Endodermal cell (in vitro differentiated cells): ENCODE measurements at regions not wholly inside any gene's neighbourhood (a gene's known extent, or its start where the extent isn't known, plus 50 kb on each side); places are given as distances from the start of the nearest gene placed in this dataset.

ENCODE experiments used
- DNase-seq: peaks from one replicate; pipeline ENCODE4 v3.0.0-alpha.2; 2017
- H3K27ac ChIP-seq: 2 replicates; pipeline ENCODE4 v1.5.1; 2013; ENCODE audit warnings: mild to moderate bottlenecking, low read depth, low read length, moderate library complexity
- H3K27me3 ChIP-seq: 2 replicates; pipeline ENCODE4 v1.6.1; 2013; ENCODE audit warnings: mild to moderate bottlenecking, low read length, moderate library complexity; ENCODE audit not compliant: insufficient read depth, control insufficient read depth, poor library complexity, severe bottlenecking
- H3K36me3 ChIP-seq: 2 replicates; pipeline ENCODE4 v1.7.0; 2013; ENCODE audit warnings: mild to moderate bottlenecking, low read length, moderate library complexity; ENCODE audit not compliant: control insufficient read depth, insufficient read depth
- H3K4me1 ChIP-seq: one replicate; pipeline ENCODE4 v1.7.0; 2013; ENCODE audit warnings: low read length; ENCODE audit not compliant: control insufficient read depth, insufficient read depth
- H3K4me3 ChIP-seq: 2 replicates; pipeline ENCODE4 v1.5.1; 2013; ENCODE audit warnings: mild to moderate bottlenecking, low read length, moderate library complexity
- H3K9ac ChIP-seq: 2 replicates; pipeline ENCODE4 v1.6.1; 2013; ENCODE audit warnings: mild to moderate bottlenecking, low read length, moderate library complexity; ENCODE audit not compliant: poor library complexity, severe bottlenecking; ENCODE audit errors: extremely low read depth
- H3K9me3 ChIP-seq: 2 replicates; pipeline ENCODE4 v1.6.1; 2013; ENCODE audit warnings: mild to moderate bottlenecking, low read length, moderate library complexity; ENCODE audit not compliant: control insufficient read depth
- H3K27ac Mint-ChIP-seq: 2 replicates; pipeline ENCODE4 v1.8.0; 2020; ENCODE audit warnings: mixed read lengths
- H3K27me3 Mint-ChIP-seq: 2 replicates; pipeline ENCODE4 v1.8.0; 2021; ENCODE audit warnings: mild to moderate bottlenecking, mixed read lengths; ENCODE audit not compliant: insufficient read depth
- H3K36me3 Mint-ChIP-seq: 2 replicates; pipeline ENCODE4 v1.8.0; 2020; ENCODE audit warnings: low read depth, mixed read lengths
- H3K4me1 Mint-ChIP-seq: 2 replicates; pipeline ENCODE4 v1.8.0; 2020; ENCODE audit warnings: mixed read lengths
- H3K4me3 Mint-ChIP-seq: 2 replicates; pipeline ENCODE4 v1.8.0; 2020; ENCODE audit warnings: mild to moderate bottlenecking, moderate library complexity, mixed read lengths
- H3K9me3 Mint-ChIP-seq: 2 replicates; pipeline ENCODE4 v1.8.0; 2020; ENCODE audit warnings: mild to moderate bottlenecking, mixed read lengths
- CTCF ChIP-seq: fragments of 200-600 bp; sonication (generic); conservative IDR thresholded peaks from 2 replicates; pipeline ENCODE4 v1.5.0; 2021; ENCODE audit warnings: antibody characterized with exemption, mild to moderate bottlenecking
- WGBS, 2 experiments: methylation state at CpG; one replicate each; pipeline versions ENCODE4 v1.1.5 to v1.1.7; 2013; ENCODE audit warnings: missing lambda C conversion rate in 2 of 2, mixed read lengths in 1 of 2; ENCODE audit not compliant: insufficient coverage in 1 of 2, insufficient read length in 1 of 2; 5-methylcytosine and 5-hydroxymethylcytosine counted together

- Histone ChIP-seq H3K27me3 (no peaks in the 10 kb centered on the region), H3K4me3 (no peak overlapping the region), H3K4me1 (peaks cover 4% of the 10 kb centered on the region), H3K9me3 (no peaks in the 10 kb centered on the region), H3K9ac (no peak overlapping the region), H3K27ac (no peak overlapping the region), H3K36me3 (no peaks in the 10 kb centered on the region)
- Mint-ChIP-seq H3K4me3 (no peak overlapping the region), H3K4me1 (peaks cover 6% of the 10 kb centered on the region), H3K27ac (no peak overlapping the region), H3K9me3 (peaks cover 9% of the 10 kb centered on the region), H3K36me3 (no peaks in the 10 kb centered on the region), H3K27me3 (no peaks in the 10 kb centered on the region)
- no peak for DNase-seq
- WGBS, 2 experiments = 90% methylated on average over 1 of the region's 1 CpG; no CpG with 5 or more reads in 1 of the 2 experiments
- TF ChIP-seq CTCF = no peak
Observed at GRCh38 chr9:99720455-99721050, 101.1 kb upstream of the NR4A3 start.

DNA sequence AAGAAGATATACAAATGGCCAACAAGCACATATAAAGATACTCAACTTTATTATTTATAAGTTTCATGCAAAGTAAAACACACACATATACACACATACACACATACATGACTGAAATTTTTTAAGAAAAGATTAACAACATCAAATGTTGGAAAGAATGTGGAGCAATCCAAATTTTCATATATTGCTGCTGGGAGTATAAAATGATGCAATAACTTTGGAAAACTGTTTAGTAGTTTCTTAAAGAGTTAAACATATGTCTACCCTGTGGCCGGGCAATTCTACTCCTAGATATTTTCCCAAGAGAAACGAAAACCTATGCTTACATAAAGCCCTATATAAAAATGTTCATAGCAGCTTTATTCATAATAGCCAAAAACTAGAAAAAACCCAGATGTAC is 99.8 kb upstream of the NR4A3 start:
- H3K27me3 ChIP-seq = no peaks in the 10 kb centered on the region
- TF ChIP-seq CTCF = no peak

DNA sequence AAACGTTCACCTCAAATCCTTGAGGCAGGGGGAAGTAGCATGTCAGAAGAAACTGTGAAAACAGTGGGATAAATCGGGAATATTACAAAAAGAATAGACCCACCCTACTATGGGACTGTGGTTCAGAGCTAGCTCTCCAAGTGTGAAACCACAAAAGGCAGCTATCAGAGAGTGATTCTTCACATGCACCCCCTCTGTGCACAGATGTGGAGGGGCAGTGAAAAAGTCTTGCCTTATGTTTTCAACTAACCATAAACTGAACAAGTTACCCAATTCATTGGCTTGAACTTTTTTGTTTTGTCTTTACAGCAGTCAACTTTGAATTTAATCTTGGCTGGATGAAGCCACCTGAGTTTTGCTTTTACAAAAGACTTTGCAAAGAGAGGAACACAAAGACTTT is 98.8 kb upstream of the NR4A3 start:
- Mint-ChIP-seq H3K27ac (no peak overlapping the region), H3K4me3 (no peak overlapping the region), H3K36me3 (no peaks in the 10 kb centered on the region), H3K9me3 (peaks cover 9% of the 10 kb centered on the region), H3K27me3 (no peaks in the 10 kb centered on the region), H3K4me1 (peaks cover 12% of the 10 kb centered on the region)
- 65% methylated on average over 2 of the region's 2 CpGs; no CpG with 5 or more reads in 1 of the 2 experiments for WGBS, 2 experiments
- DNase-seq = no peak
- TF ChIP-seq CTCF = no peak
- H3K36me3 ChIP-seq = no peaks in the 10 kb centered on the region
- peaks cover 4% of the 10 kb centered on the region for H3K4me1 ChIP-seq
- no peak overlapping the region for H3K27ac ChIP-seq
- H3K9ac ChIP-seq = no peak overlapping the region
- H3K27me3 ChIP-seq = no peaks in the 10 kb centered on the region
- H3K4me3 ChIP-seq = no peak overlapping the region
- no peaks in the 10 kb centered on the region for H3K9me3 ChIP-seq

More for the DNA sequence above, 99.8 kb upstream of the NR4A3 start:
- H3K9me3 ChIP-seq = no peaks in the 10 kb centered on the region
- Mint-ChIP-seq H3K36me3 (no peaks in the 10 kb centered on the region), H3K9me3 (peaks cover 9% of the 10 kb centered on the region), H3K4me3 (no peak overlapping the region), H3K27me3 (no peaks in the 10 kb centered on the region), H3K4me1 (peaks cover 9% of the 10 kb centered on the region), H3K27ac (no peak overlapping the region)
- no peak overlapping the region for H3K27ac ChIP-seq
- no peak for DNase-seq
- H3K4me1 ChIP-seq = peaks cover 4% of the 10 kb centered on the region
- no peak overlapping the region for H3K9ac ChIP-seq
- 82 to 86% methylated on average over 1 to 2 of the region's 2 CpGs for WGBS, 2 experiments
- H3K4me3 ChIP-seq = no peak overlapping the region
- H3K36me3 ChIP-seq = no peaks in the 10 kb centered on the region
